ENCODE measurements at regions not wholly inside any gene's neighbourhood (a gene's known extent, or its start where the extent isn't known, plus 50 kb on each side); places are given as distances from the start of the nearest gene placed in this dataset.

DNA sequence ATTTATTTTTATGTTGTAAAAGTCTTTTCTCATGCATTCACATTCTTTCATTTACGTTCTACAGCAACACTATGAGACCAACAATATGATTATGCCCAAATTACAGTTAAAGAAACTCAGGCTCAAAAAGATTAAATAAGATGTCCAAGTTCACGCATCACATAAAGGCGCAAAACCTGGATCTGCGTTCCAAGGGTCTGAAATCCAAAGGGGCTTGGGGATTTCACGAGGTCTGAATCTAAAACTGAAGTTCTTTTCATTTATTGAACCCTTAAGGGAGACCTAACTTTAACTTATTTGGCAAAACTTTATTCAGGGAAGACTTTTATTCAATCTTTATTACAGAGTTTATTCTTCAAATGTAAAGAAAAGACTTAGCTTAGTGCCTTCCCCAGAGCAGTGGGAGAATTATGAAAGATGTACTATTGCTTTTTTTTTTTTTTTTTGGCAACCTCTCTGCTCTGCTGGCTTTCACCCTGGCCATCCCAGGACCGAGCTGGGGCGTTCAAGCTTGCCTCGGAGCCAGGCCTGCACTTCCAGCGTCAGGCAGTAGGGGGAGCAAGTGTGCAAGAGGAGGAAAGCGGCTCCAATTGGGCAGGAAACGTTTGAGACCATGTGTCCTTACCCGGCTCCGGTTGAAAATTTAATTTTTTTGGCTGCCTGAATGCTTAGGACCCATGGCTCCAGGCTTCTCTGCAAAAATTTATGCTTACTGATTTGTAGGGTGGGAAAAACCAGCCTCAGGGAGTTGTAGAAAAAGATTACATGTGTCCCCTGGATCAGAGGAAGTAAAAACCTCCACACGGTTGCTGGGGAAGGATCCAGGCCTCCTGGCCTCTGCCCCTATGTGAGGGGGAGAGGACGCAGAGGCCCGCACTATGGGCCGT, 344.3 kb upstream of the KLF3 start (continued):
- TF ChIP-seq RAD21 (IDR thresholded peaks at IDR 0.05 in 1 of 2, conservative IDR thresholded peaks at IDR 0.05 in 1 of 2; ENCODE audit: low read depth in 2 of 2, low read length in 2 of 2), result peak; percentile 91 to 92
- no peak for TF ChIP-seq HDAC6 (IDR thresholded peaks at IDR 0.05; ENCODE audit: low read depth, low read length)
- TF ChIP-seq, protein P1, sequence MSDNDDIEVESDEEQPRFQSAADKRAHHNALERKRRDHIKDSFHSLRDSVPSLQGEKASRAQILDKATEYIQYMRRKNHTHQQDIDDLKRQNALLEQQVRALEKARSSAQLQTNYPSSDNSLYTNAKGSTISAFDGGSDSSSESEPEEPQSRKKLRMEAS (IDR thresholded peaks at IDR 0.05), result peak; percentile 63
- no peak for TF ChIP-seq POU5F1 (IDR thresholded peaks at IDR 0.05; ENCODE audit: low read depth, low read length)
- TF ChIP-seq CHD2 (IDR thresholded peaks at IDR 0.05; ENCODE audit: low read length), result no peak
- TF ChIP-seq RFX5 (IDR thresholded peaks at IDR 0.05; ENCODE audit: borderline replicate concordance, low read depth, low read length), result no peak
- TF ChIP-seq BACH1 (IDR thresholded peaks at IDR 0.05; ENCODE audit: low read length), result no peak
- TF ChIP-seq POLR2AphosphoS5 (IDR thresholded peaks at IDR 0.05; ENCODE audit: low read depth, low read length), result no peak
- no peak for TF ChIP-seq POLR2A (IDR thresholded peaks at IDR 0.05; ENCODE audit: control extremely low read depth in 1 of 2, low read depth in 2 of 2, low read length in 2 of 2)
- no peak for TF ChIP-seq SAP30 (IDR thresholded peaks at IDR 0.05; ENCODE audit: insufficient read depth, insufficient replicate concordance, low read length)
- TF ChIP-seq JUN (IDR thresholded peaks at IDR 0.05; ENCODE audit: low read depth, low read length), result no peak
- TF ChIP-seq PHF8 (conservative IDR thresholded peaks at IDR 0.05; ENCODE audit: low read depth, low read length), result no peak
- no peak for TF ChIP-seq EP300 (IDR thresholded peaks at IDR 0.05; ENCODE audit: borderline replicate concordance in 1 of 2, low read depth in 2 of 2, low read length in 2 of 2)
- no peak for TF ChIP-seq SUZ12 (IDR thresholded peaks at IDR 0.05; ENCODE audit: low read length)
- no peak for TF ChIP-seq YY1 (IDR thresholded peaks at IDR 0.05; ENCODE audit: low read depth, low read length)
- no peak for TF ChIP-seq CBX5 (IDR thresholded peaks at IDR 0.05; ENCODE audit: low read depth, low read length)
- no peak for TF ChIP-seq KDM4A (IDR thresholded peaks at IDR 0.05; ENCODE audit: low read depth, low read length, severe bottlenecking)
- no peak for TF ChIP-seq ASH2L (IDR thresholded peaks at IDR 0.05; ENCODE audit: low read length)
- no peak for TF ChIP-seq BCL11A (IDR thresholded peaks at IDR 0.05; ENCODE audit: low read depth in 2 of 2, low read length in 2 of 2)
- TF ChIP-seq, protein P2, sequence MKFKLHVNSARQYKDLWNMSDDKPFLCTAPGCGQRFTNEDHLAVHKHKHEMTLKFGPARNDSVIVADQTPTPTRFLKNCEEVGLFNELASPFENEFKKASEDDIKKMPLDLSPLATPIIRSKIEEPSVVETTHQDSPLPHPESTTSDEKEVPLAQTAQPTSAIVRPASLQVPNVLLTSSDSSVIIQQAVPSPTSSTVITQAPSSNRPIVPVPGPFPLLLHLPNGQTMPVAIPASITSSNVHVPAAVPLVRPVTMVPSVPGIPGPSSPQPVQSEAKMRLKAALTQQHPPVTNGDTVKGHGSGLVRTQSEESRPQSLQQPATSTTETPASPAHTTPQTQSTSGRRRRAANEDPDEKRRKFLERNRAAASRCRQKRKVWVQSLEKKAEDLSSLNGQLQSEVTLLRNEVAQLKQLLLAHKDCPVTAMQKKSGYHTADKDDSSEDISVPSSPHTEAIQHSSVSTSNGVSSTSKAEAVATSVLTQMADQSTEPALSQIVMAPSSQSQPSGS (IDR thresholded peaks at IDR 0.05; ENCODE audit: low read length), result no peak
- no peak for TF ChIP-seq RXRA (IDR thresholded peaks at IDR 0.05; ENCODE audit: insufficient read depth, low read depth, low read length)
- TF ChIP-seq MAFK (IDR thresholded peaks at IDR 0.05; ENCODE audit: low read depth, low read length), result no peak
- TF ChIP-seq GABPA (IDR thresholded peaks at IDR 0.05; ENCODE audit: borderline replicate concordance, insufficient read depth, low read length), result no peak
